Activated T-helper 9 cell treated with anti-CD3 and anti-CD28 coated beads, Interleukin-2, amount 50 U/mL, for 16 hours (primary cell): ENCODE measurements at regions not wholly inside any gene's neighbourhood (a gene's known extent, or its start where the extent isn't known, plus 50 kb on each side); places are given as distances from the start of the nearest gene placed in this dataset.
"Not testable (repeated sequence)": the region's sequence is repeated elsewhere in the genome, so short reads cannot be mapped to it uniquely, and the experiment has no call there.

Experiments
- DNase-seq: peaks from one replicate; pipeline ENCODE4 v3.0.0-alpha.2; 2020; ENCODE audit warnings: low read depth

DNA sequence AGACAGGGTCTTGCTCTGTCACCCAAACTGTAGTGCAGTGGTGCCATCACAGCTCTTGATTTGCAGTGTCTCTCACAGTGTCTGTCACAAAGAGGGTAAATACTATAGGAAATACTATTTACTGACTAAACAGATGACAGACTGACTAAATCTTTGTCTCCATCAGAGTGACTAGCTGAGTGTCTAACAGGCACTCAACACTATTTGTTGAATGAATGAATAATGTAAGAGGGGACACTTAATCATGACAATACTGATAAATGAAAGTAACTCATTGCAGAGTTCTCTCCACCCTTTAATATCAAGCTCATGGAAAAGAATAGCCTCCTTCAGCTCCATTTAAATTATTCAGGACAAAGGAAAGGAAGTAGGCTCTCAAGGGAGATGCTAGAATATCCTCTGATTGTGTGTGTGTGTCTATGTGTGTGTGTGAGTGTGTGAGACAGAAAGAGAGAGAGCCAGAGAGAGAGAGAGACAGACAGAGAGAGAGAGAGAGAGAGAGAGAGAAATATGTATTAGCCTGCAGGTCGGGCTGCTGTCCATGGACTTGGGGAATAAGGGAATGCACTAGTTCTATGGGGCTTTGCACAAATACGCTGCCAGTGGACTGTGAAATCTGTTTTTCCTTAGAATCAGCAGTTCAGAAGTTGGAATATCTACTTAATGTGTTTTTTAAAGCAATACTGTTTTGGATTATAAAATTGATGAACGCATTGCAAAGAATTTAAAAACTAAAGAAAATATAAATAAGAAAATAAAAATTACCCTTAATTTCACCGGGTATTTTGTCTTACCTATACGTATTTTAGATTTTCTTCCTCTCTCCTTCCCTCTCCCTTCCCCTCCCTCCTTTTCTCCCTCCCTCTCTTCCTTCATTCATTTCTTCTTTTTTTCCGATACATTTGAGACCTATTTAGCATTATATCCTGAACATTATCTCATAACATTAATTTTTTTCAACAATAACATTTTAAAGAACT is 132.9 kb upstream of the LRIG1 start:
- DNase-seq: no peak

DNA sequence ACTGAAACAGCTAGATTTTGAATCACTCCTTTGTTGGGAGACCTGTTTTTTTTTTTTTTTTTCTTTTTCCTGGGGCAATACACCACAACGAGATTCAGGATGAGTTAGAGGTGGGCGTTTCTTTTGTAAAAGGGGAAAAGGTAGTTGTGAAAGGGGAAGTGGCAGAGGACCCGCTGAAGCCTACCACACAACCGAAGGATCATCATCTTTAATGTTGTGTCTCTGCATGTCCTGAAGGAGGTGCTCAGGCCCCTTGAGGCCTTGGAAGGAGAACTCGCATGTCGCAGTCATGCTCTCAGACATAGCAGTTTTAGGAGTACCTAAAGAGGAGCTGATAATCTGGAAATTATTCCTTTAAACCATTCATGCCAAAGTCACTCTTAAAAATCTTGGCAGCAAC is 137.9 kb upstream of the LRIG1 start:
- no peak for DNase-seq

DNA sequence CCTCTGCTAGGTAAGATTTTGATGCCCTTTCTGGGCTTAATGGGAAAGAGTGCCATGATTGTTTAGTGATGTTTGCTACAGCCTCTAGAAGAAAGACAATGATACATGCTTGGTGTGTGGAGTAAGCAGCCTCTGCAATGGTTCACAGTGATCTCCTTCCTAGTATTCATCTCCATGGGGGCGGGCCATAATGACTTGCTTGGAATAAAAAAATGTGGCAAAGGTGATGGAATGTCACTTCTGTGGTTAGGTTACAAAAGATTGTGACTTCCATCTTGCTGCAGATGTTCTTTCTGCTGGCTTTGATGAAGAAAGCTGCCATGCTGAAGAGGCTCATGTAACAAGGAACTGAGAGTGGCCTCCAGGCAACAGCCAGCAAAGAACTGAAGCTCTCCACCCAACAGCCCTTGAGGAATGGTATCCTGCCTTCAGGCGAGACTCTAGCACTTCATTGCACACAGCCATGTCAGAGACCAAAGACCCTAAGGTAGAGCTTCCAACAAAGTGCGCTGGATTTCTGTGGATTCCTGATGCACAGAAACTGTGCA is 139.1 kb upstream of the LRIG1 start:
- no peak for DNase-seq

DNA sequence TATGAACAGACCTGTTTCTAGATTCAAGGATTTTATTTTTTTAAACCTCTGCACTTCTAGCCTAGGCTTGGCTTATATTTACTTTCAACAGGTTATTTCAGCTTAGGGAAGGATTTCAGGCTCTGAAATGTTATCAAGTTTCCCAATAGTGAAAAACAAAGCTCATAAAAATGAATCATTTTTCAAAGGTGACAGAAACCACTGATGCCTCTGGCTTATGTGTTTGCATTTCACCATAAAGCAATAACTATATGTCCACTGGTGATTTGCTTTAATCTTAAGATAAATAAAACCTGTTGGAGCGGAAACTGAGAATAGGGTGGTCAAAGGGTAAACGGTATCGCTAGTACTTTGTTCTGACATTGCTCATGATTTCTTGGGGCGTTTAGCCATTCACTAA is 141.2 kb upstream of the LRIG1 start:
- no peak for DNase-seq

- no peak for DNase-seq
These were observed 141.7 kb upstream of the LRIG1 start for GRCh38 chr3:66642484-66642883.

DNA sequence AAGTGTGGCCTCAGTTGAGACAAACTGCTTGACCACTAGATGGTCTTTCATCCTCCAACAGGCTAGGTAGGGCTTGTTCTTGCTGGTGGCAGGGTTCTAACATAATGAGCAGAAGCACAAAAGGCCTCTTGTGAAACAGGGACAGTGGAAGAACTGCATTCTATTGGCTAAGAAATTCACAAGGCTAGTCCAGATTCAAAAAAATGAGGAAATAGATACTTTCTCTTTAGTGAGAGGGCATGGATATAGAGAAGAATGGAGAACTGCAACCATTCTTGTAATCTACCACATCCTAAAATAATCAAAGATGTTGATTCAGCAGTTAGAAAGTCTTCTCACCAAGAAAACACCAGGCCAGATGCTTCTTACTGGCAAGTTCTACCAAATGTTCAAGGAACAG is 143.7 kb upstream of the LRIG1 start:
- no peak for DNase-seq

DNA sequence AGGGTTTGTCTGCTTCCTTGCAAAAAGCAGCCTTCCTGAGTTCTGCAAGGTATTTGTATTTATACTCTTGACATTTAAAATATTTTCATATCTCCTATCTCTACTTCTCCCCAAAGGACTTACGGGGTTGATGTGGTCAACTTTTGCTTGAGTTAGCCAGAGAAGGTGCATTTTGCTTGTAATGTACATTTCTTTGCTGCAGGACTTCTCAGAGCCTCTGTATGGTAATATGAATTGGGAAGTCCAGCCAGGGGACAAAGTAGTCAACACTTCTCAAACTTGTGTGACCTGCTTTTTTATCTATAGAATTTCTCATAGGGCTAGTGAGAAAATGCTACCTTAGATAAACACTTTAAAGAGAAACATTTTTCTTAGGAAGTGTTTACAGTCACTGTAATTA is 148.2 kb upstream of the LRIG1 start:
- no peak for DNase-seq

GRCh38 chr3:66651520-66651919 is 150.7 kb upstream of the LRIG1 start:
- DNase-seq: not testable (repeated sequence)

- DNase-seq: not testable (repeated sequence)
These were observed 151.3 kb upstream of the LRIG1 start for GRCh38 chr3:66652100-66652499.

DNA sequence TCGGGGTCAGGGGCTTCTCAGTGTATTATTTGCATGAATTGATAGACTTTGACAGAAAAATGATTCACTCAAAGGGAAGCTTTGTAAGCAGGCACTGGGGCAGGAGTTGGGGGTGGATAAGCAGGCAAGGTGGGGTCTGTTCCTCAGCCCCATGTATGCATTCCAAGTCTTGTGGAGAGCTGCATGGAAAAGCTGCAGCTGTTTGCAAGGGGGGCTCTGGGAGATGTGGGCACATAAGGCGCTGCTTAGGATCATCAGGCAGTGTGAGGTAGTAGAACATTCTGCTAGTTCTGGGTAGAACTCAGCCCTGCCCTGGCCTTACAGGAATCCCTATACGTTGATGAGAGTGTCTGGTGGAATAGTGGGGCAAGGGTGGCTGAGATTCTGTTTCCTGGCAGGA is 154.2 kb upstream of the LRIG1 start:
- DNase-seq: no peak

- DNase-seq: no peak
These were observed 154.8 kb upstream of the LRIG1 start for GRCh38 chr3:66655671-66656070.

DNA sequence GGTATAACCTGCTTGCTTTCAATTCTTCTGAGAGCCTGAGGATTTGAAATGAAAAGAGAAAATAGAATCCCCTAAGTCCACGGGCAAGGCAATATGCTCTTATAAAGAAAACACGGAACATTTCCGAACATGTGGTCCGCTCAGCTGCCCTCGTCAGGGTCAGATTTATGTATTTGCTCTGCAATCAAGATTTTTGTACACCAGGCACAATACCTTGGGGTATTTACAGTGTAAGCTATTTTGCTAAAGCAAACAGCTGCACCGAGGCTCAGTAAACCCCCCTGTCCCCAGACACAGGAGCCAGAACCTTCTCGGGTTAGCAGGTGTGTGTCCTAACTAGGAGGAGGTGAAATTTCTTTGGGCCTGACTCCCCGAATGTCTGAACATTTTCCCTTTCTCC is 155.8 kb upstream of the LRIG1 start:
- DNase-seq: no peak

- no peak for DNase-seq
These were observed 158.2 kb upstream of the LRIG1 start for GRCh38 chr3:66659056-66659455.

DNA sequence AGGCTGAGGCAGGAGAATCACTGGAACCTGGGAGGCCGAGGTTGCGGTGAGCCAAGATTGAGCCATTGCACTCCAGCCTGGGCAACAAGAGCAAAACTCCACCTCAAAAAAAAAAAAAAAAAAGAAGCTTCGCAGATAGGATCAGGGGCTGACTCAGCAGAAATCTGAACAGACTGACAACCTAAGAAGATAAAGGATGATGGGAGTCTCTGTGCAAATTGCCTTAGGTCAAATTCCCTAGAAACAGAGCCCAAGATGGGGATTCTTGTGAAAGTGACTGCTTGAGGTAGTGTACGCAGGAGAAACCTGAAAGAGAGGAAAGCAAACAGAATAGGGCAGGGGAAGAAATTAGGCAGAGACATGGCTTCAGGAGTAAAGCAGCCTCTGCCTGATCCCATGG is 160.8 kb upstream of the LRIG1 start:
- no peak for DNase-seq

GRCh38 chr3:66662894-66663293 is 162.1 kb upstream of the LRIG1 start:
- DNase-seq: no peak

GRCh38 chr3:66665021-66665695 is 164.3 kb upstream of the LRIG1 start:
- no peak for DNase-seq

DNA sequence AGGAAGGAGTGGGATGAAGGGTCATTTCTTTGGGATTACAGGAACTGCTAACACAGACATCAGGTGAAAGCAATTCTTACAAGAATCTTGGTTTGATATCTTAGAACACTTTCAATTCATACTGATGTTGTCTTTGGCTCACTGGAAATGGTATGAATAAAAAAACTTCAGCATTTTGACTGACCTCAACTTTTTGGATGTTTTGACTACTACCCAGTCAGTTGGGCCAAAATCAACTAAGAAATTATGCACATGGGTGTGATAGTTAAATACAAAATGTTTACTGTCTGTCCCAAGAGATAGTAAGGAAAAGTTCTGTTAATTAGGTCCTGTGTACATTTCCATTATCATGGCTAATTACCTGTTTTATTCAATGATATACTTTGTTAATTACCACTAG is 165.5 kb upstream of the LRIG1 start:
- DNase-seq: no peak

- no peak for DNase-seq
These were observed 166.4 kb upstream of the LRIG1 start for GRCh38 chr3:66667263-66667662.

DNA sequence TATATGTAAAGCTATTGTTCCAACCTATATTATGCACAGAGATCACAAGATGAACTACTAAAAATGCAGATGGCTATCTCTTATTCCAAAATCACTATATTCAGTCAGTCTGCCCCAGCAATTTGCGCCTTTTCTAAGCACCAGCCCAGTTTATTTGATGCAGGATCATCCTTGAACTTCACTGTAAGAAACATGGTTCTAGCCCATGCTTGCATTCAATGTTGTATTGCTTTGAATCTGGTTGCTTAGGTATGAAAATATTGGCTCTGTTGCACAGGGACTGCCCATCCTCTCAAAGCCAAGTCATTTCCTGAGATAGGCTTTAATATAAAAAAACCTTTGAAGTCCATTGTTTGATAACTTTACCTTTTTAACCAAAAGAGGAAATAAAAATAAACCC is 170.5 kb upstream of the LRIG1 start:
- no peak for DNase-seq

GRCh38 chr3:66672830-66673229 is 172.0 kb upstream of the LRIG1 start:
- no peak for DNase-seq

DNA sequence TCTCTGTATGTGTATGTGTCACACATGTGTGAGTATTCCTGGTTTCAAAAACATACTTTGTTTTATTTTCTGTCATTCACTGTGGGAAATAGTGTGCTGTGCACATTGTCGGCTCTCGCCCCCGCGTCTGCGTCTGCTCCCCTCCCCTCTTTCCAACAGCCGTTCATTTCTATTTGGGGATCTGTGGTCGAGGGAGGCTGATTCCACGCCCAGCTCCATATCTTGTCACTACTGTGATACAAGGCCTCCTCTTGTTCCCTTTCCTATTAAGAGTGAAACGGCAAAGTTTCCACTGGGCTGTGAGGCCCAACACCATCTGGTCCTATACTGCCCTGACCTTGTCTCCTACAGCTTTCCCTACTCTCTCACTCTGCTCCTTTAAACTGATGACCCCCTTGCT is 172.5 kb upstream of the LRIG1 start:
- DNase-seq: no peak

GRCh38 chr3:66675366-66675765 is 174.5 kb upstream of the LRIG1 start:
- no peak for DNase-seq
